HEK293 (cell line): ENCODE measurements at regions not wholly inside any gene's neighbourhood (a gene's known extent, or its start where the extent isn't known, plus 50 kb on each side); places are given as distances from the start of the nearest gene placed in this dataset.

Experiments used
- CTCF ChIP-seq: fragments of 450-650 bp; formaldehyde crosslinking; IDR thresholded peaks from 2 replicates; pipeline ENCODE4 v1.5.1; 2016; ENCODE audit warnings: missing biosample characterization, missing genetic modification characterization
- KLF17 ChIP-seq: fragments of 450-650 bp; formaldehyde crosslinking; IDR thresholded peaks from 2 replicates; pipeline ENCODE4 v1.5.1; 2016; ENCODE audit warnings: missing biosample characterization, missing genetic modification characterization
- YY2 ChIP-seq: fragments of 450-650 bp; formaldehyde crosslinking; IDR thresholded peaks from 2 replicates; pipeline ENCODE4 v1.5.1; 2016; ENCODE audit warnings: missing biosample characterization, missing genetic modification characterization
- ZBTB1 ChIP-seq: fragments of 450-650 bp; formaldehyde crosslinking; IDR thresholded peaks from 2 replicates; pipeline ENCODE4 v1.5.1; 2016; ENCODE audit warnings: missing biosample characterization, missing genetic modification characterization
- ZNF133 ChIP-seq: fragments of 450-650 bp; formaldehyde crosslinking; IDR thresholded peaks from 2 replicates; pipeline ENCODE4 v1.5.1; 2016; ENCODE audit warnings: missing biosample characterization, missing genetic modification characterization
- ZNF266 ChIP-seq: fragments of 450-650 bp; formaldehyde crosslinking; IDR thresholded peaks from 2 replicates; pipeline ENCODE4 v1.5.1; 2016; ENCODE audit warnings: missing biosample characterization, missing genetic modification characterization, low read depth
- ZNF274 ChIP-seq, 2 experiments: fragments of 200-500 bp in 1 of 2; fragments of 450-650 bp in 1 of 2; sonication (Bioruptor generic) in 1 of 2; formaldehyde crosslinking in 1 of 2; IDR thresholded peaks; 2 replicates each; pipeline versions ENCODE4 v1.5.1 to v1.6.1; 2014 to 2016; ENCODE audit warnings: borderline replicate concordance in 1 of 2, inconsistent platforms in 1 of 2, low read length in 1 of 2, missing biosample characterization in 1 of 2, missing genetic modification characterization in 1 of 2
- ZNF302 ChIP-seq: fragments of 450-650 bp; formaldehyde crosslinking; IDR thresholded peaks from 2 replicates; pipeline ENCODE4 v1.5.1; 2016; ENCODE audit warnings: missing biosample characterization, missing genetic modification characterization, low read depth
- ZNF558 ChIP-seq: fragments of 450-650 bp; formaldehyde crosslinking; IDR thresholded peaks from 2 replicates; pipeline ENCODE4 v1.5.1; 2016; ENCODE audit warnings: missing biosample characterization, missing genetic modification characterization
- ZNF670 ChIP-seq: fragments of 450-650 bp; formaldehyde crosslinking; IDR thresholded peaks from 2 replicates; pipeline ENCODE4 v1.5.1; 2016; ENCODE audit warnings: missing biosample characterization, missing genetic modification characterization, low read depth
- ZNF677 ChIP-seq: fragments of 450-650 bp; IDR thresholded peaks from 2 replicates; pipeline ENCODE4 v1.5.0; 2018; ENCODE audit warnings: missing biosample characterization, mild to moderate bottlenecking, missing genetic modification characterization, moderate library complexity
- ZNF704 ChIP-seq: fragments of 450-650 bp; formaldehyde crosslinking; IDR thresholded peaks from 2 replicates; pipeline ENCODE4 v1.5.1; 2016; ENCODE audit warnings: missing biosample characterization, missing genetic modification characterization

- TF ChIP-seq ZNF266 (tag by site-specific recombination) (no peak), ZNF274 (IDR thresholded peaks at IDR 0.05; ENCODE audit: low read length) (no peak), ZNF274 (tag by site-specific recombination; IDR thresholded peaks at IDR 0.05; ENCODE audit: borderline replicate concordance) (no peak), CTCF (tag by site-specific recombination) (no peak), YY2 (tag by site-specific recombination) (no peak), ZNF670 (tag by site-specific recombination) (no peak), ZBTB1 (tag by site-specific recombination) (no peak), ZNF558 (no peak), KLF17 (tag by site-specific recombination) (no peak), ZNF302 (tag by site-specific recombination) (no peak), ZNF677 (tag by site-specific recombination) (no peak), ZNF704 (tag by site-specific recombination) (no peak), ZNF133 (tag by site-specific recombination) (no peak)
These were observed 306.4 kb downstream of the CXXC4 start for GRCh38 chr4:104188301-104188700.
